ENCODE measurements at regions not wholly inside any gene's neighbourhood (a gene's known extent, or its start where the extent isn't known, plus 50 kb on each side); places are given as distances from the start of the nearest gene placed in this dataset.
"Not testable (repeated sequence)": the region's sequence is repeated elsewhere in the genome, so short reads cannot be mapped to it uniquely, and the experiment has no call there.

DNA sequence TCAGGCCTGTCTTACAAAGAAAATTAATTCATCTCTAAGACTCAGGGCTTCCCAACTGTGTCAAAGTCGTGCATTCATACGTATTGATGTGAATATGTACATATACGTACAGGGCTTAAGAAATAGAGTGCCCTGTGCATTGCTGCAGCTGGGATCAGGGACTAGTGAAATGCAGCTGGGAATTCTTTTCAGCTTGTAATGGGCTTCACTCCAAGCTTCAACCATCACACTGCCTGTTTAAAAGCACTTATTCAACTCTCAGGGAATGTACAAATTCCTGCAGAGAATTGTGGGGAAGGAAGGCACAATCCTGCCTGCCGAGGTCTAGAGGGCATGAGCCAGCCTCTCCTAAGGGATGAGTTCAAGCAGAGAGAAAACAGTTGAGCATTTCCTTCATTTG, 59.6 kb upstream of the MAN2A1 start:
- no peak for DNase-seq (ENCODE audit: low spot score)

DNA sequence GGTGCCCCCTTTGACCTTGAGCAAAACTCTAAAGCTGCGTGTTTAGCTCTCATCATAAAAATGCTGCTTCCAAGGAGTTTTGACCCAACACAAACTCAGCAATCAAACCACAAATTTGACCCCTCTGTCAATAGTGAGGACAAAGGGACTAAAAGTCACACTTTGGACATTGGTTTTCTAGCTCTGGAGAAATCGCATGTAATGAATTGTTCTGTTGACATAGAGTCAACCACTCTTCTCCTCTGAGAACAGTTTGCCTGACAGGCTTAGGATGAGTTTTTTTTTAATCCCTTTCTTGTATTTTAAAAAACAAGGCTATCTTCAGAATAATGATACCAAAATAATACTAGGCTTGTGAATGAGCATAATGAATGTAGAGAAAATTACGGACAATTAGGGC, 61.1 kb upstream of the MAN2A1 start:
- DNase-seq (ENCODE audit: low spot score): no peak

DNA sequence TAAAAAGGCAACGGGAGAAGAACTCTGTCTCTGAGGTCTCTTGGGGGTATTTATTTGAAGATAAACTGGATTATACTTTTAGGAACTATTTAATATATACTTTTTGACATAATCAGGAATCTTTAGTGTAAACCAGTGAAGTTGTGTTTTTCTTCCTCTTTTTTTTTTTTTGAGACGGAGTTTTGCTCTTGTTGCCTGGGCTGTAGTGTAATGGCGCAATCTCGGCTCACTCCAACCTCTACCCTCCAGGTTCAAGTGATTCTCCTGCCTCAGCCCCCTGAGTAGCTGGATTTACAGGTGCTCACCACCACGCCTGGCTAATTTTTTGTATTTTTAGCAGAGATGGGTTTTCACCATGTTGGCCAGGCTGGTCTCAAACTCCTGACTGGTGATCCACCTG, 68.5 kb upstream of the MAN2A1 start:
- DNase-seq (ENCODE audit: low spot score): not testable (repeated sequence)

DNA sequence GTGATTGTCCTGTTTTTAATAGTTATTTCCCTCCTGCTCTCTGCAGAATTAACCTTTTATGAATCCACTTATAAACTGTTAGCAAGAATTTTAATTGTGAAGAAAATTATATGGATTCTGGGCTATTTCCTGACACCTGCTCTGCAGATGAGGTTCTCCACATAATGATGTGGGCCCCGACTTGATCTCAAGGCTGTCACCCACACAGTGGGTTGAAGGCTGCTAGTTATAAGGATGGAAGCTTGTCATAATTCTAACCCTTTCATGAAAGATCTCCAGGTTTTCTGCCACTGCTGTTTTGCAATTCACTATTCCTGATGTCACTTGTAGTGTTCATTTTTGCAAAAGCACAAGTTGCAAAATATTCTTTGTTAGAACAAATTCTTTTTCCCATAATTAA, 69.1 kb upstream of the MAN2A1 start:
- DNase-seq (ENCODE audit: low spot score): no peak

DNA sequence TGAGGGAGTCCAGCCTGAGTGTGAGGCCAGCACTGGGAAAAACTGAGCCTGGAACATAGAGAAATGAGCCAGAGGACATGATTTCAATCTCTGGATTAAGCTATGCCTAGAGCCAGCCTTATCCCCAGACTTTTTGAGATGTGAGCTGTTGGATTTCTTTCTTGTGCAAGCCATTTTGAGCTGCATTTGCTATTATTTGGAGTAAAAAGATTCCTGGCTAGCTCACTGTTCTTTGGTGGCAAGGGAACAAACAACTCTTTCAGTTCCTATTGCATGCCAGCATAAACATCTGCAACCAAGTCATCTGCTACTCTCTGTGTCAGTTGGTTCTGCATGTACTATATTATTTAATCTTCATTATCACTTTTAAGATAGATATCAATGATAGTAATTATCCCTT, 70.1 kb upstream of the MAN2A1 start:
- DNase-seq (ENCODE audit: low spot score): no peak

DNA sequence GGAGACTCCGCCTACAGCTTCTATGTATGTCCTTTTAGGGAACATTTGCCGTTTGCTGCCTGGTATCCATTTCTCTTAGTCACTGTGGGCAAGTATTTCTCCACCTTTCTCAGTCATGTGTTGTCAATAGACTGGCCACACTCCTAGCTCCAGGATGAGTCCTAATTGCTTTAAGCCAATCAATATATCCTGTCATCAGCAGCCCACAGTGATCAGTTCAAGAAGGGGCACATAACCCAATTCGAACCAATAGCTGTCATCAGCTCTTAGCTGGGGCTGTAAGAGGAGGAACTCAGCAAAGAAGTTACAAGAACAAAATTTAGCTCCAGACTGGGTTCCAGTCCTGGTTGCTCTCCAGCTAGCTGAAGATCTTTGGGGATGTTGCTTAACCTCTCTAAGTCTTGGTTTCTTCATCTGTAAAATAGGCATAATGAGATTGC, 70.7 kb upstream of the MAN2A1 start:
- no peak for DNase-seq (ENCODE audit: low spot score)

DNA sequence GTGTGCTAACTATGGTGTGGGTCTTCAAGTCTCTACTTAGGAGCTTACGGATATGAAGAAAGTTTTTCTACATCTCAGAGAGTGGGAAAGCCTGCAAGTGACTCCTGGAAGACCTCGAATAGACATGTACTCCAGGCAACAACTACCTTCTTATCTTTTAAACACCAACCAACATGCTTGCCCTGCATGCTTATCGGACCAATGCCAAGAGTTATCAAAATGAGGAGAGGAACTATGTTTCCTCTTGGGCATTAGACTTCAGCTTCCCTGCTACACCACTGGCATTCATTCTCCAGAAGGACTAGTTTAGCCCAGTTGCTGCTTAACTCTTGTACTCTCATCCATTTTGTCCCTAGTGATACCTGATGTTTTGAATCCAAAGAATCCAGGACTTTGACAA, 74.7 kb upstream of the MAN2A1 start:
- no peak for DNase-seq (ENCODE audit: low spot score)

DNA sequence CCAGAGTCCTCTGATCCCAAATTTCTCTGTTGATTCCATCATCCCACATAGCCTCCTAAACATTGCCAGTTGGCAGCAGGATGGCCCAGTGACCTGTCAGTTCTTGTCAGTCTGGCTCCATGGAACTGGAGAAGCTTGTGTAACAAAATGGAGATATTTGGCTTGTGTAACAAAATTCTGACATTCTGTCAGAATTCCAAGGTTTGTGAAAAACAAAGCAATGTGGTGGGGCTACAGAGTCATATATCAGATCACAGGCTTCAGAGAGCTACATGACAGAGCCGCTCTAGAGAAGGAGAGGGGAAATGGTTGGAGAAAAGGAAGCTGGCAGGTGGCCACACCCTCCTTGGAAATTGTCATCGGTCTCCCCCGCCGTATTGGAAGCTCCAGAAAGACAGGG, 75.4 kb upstream of the MAN2A1 start:
- DNase-seq (ENCODE audit: low spot score): no peak

DNA sequence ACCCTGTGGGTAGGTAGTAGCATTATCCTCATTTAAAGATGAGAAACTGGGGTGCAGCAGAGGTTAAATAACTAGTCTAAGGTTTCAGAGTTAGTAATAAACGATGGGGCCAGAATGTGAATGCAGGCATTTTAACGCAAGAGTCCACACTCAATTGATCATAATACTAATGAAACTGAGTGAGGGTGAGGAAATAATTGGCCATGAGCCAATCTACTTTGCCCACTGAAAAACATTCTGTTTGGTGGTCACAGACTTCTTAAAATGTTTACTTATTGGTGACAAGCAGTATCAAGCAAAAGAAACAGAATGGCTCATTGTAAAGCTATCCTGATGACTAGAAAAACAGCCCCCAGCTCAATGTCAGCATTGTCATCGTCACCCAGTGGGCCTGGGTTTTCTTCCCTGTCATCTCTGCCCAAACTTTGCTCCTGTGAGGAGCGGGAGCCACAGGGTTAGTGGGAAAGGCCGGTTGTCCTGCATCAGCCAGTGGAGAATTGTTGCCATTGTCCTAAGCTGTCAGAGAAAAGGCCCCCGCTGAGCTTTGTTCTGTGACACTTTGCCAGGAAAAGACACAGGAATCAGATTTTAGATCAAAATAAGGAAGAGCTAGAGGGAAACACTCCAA, 77.3 kb upstream of the MAN2A1 start:
- DNase-seq (ENCODE audit: low spot score): no peak

DNA sequence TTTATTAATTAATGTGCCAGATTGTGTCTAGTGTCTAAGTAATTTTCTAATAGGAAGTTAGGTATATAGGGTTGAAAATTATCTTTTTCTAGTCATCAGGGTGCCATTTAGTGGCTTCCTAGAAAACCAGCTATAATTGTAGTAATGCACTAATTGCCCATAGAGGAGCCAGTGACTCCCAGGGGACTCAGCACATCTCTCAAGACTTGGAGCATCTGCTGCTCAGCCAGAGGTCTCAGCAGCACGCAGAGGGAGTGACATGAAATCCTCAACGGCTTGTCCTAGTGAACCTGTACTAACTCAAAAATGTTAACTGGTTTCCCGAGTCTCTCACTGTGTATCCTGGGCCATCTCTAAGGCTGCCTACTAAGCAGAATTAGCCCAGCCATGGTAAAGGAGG, 78.2 kb upstream of the MAN2A1 start:
- DNase-seq (ENCODE audit: low spot score): no peak

DNA sequence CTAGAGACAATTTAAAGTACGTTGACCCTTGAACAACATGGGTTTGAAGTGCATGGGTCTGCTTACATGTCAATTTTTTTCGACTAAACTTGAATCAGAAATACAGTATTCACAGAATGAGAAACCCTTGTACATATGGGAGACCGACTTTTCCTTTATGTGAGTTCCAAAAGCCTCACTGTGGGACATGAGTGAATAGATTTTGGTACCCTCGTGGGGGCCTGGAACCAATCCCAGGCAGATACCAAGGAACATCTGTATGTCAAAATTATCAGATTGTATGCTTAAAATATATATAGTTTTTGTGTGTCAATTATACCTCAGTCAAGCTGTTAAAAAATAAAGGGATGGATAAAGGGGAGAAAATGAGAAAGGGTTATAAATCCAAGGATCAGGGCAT, 78.7 kb upstream of the MAN2A1 start:
- DNase-seq (ENCODE audit: low spot score): no peak

DNA sequence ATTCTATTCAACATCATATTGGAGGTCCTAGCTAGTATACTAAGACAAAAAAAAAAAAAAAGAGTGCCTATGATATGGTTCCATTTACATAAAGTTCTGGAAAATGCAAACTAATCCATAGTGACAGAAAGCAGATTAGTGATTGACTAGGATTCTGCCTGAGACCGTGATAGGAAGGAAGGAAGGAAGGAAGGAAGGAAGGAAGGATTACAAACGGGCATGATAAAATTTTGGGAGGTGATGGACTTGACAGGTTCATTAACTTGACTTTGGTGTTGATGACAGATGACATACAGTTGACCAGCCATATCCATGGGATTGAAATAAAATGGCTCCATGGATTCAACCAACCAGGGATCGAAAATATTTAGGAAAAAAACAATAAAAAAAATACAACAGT, 79.1 kb upstream of the MAN2A1 start:
- no peak for DNase-seq (ENCODE audit: low spot score)

DNA sequence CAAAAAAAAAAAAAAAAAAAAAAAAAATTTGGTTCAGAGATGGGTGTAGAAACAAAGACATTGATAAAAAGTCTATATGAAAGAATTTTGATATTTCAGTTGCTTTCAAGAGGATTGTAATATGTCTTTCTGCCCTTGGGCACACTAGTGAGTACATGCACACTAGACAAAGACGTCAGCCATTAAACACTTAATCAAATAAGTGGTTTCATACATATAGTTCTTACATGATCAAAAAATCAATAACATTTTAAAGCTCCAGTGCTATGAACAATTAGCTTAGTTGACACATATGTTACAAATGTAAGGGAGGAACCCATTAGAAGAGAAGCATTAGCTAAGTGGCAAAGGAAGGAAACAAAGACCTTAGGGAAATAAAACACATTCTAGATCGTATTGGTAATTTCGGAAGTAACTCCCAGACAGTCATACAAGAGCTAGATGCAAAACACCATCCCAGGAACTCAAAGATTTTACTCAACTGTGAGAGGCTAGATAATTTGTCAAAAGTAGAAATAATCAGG, 84.5 kb upstream of the MAN2A1 start:
- DNase-seq (ENCODE audit: low spot score): no peak

DNA sequence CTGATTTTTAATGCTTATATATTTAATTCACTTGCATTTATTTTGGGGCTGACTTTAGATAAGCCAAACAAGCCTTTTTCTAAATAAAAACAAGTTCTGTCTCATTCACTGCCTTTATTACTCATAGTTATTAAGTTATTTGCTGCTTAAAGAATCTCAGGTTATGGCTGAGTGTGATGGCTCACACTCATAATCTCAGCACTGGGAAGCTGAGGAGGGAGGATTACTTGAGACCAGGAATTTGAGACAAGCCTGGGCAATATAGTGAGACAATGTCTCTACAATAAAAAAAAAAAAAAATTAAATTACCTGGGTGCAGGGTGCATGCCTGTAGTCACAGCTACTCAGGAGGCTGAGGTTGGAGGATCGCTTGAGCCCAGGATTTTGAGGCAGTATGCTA, 85.0 kb upstream of the MAN2A1 start:
- DNase-seq (ENCODE audit: low spot score): no peak

DNA sequence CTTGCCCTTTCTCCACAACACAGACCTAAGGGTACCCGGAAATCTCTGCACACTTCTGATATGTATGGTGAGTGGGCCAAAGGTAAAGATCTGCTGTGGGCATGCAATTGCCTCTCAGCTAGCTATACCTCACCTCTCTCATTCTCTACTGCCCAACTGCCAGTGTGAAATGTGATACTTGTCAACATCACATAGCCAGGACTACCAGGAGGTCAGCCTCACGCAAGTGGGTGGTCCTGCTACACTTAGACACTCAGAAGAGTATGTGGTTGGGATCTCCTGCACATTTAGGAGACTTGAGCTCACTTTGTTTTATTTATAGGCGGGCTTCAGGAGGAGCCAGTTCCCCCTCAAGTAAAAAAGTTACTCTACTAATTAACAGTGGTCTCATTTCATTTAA, 88.0 kb upstream of the MAN2A1 start:
- no peak for DNase-seq (ENCODE audit: low spot score)

DNA sequence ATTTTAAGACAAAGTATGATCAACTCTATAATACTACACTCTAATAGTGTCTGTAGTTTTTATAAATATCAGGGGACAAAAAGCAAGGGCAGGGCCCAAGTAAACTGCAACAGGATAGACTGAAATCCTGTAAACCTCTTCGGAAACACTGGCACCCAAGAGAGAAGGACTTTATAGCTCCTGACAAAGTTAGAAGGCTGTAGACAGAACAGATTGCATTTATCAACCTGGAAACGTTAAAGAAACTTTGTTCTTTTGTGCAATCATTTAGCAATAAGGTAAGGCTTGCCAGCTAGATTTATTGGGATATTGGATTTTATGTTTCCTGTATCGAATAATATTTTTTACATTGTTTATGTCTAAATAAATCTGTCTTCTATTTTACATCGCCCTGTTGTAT, 91.8 kb upstream of the MAN2A1 start:
- DNase-seq (ENCODE audit: low spot score): no peak

DNA sequence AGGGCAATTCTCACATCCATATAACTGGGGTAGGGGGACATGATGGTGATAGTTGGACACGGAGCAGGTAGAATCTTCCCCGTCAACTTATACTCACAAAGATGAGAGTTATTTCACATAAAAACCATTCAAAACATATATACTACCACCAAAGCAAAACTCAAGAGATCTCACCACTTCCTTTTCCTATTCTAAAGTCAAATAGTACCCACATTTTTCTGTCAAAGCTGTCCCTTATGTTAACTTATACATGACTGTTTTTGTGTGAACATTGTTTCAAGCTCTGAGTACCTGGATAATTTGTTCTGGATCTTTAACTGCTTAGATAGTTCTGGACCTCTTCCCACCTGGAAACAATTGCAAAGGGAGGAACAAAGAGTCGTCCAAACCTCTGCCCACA, 95.5 kb upstream of the MAN2A1 start:
- no peak for DNase-seq (ENCODE audit: low spot score)

DNA sequence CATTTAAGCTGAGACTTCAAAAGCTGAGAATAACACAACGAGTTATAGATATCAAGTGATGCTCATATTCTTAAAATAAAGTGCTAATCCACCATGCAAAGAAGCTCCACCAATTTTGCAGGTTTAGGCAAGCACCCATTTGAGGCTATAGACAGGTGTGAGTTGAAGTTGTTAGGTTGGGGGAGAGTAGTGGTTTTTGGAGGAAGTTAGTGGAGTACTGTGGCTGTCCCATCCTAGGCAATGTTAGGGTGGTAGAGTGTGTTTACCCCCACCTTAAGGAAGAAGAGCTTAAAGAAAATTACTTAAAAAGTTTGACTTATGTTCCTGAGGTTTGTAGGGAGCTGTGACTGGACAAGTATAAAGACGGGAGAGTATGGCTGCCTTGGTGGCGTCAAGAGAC, 98.9 kb upstream of the MAN2A1 start:
- DNase-seq (ENCODE audit: low spot score): no peak

DNA sequence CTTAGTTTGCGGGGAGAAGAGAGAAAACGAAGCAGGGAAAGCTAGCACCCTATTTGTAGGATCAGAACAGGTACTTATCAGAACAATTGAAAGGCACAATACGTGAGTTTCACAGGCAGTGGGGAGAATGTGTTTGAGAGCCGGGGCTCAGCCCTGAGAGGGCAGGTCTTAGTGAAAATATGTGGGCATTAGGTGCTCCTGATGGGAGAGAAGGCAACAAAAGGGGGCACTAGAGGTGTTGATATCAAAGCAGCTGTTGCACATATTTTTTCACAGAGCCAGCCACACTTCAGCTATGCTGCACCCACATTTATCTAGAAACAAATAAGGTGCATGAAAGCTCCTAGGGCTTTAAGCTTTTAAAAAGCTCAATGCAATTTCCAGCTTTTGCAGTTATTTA, 99.7 kb upstream of the MAN2A1 start:
- peak; percentile 9 for DNase-seq (ENCODE audit: low spot score)

DNA sequence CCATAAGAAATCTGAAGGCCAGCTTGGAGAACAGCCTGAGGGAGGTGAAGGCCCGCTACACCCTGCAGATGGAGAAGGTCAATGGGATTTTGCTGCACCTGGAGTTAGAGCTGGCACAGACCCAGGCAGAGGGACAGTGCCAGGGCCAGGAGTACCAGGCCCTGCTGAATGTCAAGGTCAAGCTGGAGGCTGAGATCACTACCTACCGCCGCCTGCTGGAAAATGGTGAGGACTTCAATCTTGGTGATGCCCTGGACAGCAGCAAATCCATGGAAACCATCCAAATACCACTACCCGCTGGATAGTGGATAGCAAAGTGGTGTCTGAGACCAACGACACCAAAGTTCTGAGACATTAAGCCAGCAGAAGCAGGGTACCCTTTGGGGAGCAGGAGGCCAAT, 100.5 kb upstream of the MAN2A1 start:
- DNase-seq (ENCODE audit: low spot score): no peak

DNA sequence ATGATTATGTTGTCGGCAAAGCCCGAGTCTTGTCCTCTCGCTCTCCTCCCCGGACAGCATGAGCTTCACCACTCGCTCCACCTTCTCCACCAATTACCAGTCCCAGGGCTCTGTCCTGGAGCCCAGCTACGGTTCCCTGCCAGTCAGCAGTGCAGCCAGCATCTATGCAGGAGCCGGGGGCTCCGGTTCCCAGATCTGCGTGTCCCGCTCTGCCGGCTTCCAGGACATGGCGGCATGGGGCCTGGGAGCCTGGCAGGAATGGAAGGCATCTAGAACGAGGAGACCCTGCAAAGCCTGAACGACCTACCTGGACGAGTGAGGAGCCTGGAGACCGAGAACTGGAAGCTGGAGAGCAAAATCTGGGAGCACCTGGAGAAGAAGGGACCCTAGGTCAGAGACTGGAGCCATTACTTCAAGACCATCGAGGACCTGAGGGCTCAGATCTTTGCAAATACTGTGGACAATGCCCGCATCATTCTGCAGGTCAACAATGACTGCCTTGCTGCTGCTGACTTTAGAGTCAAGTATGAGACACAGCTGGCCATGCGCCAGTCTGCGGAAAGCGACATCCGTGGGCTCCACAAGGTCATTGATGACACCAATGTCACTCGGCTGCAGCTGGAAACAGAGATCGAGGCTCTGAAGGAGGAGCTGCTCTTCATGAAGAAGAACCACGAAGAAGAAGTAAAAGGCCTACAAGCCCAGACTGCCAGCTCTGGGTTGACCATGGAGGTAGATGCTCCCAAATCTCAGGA, 101.3 kb upstream of the MAN2A1 start:
- DNase-seq (ENCODE audit: low spot score): no peak

DNA sequence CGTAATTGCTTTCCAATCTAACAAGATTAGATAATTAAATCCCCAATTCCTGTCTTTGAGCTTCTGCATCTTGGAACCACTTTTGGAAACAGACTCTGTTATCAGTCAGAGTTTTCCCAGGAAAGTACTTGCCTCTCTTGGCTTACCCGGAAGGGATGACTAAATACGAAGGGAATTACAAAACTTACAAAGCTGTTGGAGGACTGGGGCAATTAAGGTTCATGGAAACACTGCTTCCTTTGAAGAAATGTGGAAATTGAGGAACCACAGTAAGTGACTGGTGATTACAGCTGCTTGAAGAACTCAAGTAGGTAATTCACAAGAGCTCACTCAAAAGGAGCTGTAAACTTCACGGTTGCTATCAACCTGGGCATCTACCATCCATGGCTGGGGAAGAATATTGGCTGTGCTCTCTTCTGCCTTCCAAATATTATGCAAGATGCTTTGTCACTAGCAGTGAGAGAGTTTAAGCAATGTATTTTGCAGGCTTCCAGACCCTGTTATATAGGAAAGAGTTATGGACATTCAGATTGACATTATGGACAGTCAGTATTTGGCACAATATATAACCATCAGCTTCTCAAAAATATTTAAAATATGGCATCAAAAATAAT, 104.6 kb upstream of the MAN2A1 start:
- no peak for DNase-seq (ENCODE audit: low spot score)

DNA sequence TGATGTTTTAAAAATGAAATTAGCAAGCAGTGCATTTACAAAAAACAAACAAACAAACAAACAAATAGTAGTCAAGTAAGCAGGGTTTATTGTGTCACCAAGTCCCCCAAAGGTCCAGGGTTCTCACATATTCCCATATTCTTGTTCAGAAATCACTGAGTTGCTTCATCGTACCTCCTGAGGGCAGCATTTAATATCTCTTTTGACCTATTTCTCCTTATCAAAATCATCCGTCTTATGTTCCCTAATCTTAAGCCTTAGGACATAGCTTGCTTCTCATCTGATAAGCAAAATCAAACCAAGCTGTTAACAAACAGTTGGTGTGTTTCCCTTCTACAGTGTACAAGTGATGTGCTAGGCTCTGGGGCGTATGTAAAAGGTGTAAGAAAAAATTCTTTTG, 109.5 kb upstream of the MAN2A1 start:
- no peak for DNase-seq (ENCODE audit: low spot score)
